ENCODE measurements at regions not wholly inside any gene's neighbourhood (a gene's known extent, or its start where the extent isn't known, plus 50 kb on each side); places are given as distances from the start of the nearest gene placed in this dataset.

DNA sequence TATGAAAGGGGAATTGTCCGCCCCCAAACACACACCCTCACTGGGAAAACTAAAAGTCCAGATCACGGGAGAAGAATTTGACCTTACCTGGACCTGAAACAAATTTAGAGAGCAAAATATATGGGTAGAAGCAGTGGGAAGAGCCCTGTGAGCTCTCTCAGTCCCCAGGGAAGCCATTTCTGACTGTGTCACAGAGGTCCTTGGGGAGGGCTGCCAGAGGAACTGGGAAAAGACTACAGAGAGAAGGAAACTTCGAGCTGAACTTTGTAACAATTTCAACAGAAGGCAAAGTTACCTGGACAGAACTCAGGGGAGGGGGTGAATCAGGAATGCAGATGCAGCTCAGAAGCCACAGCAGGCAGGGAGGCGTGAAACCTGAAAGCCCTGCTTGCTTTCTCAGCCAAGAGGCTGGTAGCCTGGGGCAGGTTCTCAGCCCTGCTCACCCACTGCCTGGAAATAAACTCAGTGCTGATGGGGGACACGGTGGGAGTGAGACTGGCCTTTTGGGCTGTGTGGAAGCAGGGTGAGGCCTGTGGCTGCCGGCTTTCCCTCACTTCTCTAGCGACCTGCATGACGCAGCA is 163.8 kb downstream of the TMEM200A start:
- no peaks in the 10 kb centered on the region for H4K20me1 ChIP-seq (replicated peaks; ENCODE audit: control insufficient read depth, extremely low read depth, insufficient read depth, low read length)
- CTCF ChIA-PET, result no interaction called here
- no peak overlapping the region for H3K9ac ChIP-seq (replicated peaks; ENCODE audit: extremely low read depth, insufficient read depth, low read length)
- no peak overlapping the region for H2AFZ ChIP-seq (ENCODE audit: low read depth, low read length)
- H3K4me3 ChIP-seq (replicated peaks in 1 of 3; ENCODE audit: insufficient read depth in 1 of 3, low read depth in 1 of 3, low read length in 3 of 3), result no peak overlapping the region
- DNase-seq (ENCODE audit: low read depth, low spot score) (no peak), FAIRE-seq (no peak)
- BruUV-seq (replicated peaks), result no TSS peak
- no peaks in the 10 kb centered on the region for H3K27me3 ChIP-seq (ENCODE audit: control insufficient read depth in 2 of 2, insufficient read depth in 2 of 2, low read length in 2 of 2)
- no peaks in the 10 kb centered on the region for H3K9me3 ChIP-seq (replicated peaks; ENCODE audit: control insufficient read depth, insufficient read depth, low read length)
- no peaks in the 10 kb centered on the region for H3K79me2 ChIP-seq (ENCODE audit: control insufficient read depth, insufficient read depth, low read length)
- POLR2A ChIA-PET, result no interaction called here
- intact Hi-C loops (cut with micrococcal nuclease) (no loop called here), dilution Hi-C loops (cut with MboI; ENCODE audit: extremely low pct_ligation_motif_present, low sequenced_read_pairs) (no loop called here)
- TF ChIP-seq POLR2A (IDR thresholded peaks at IDR 0.05; ENCODE audit: low read depth, low read length) (no peak), FOS (IDR thresholded peaks at IDR 0.05; ENCODE audit: borderline replicate concordance, insufficient read depth, low read length) (no peak), JUN (IDR thresholded peaks at IDR 0.05; ENCODE audit: borderline replicate concordance, insufficient read depth, insufficient read length, low read depth) (no peak), MYC (IDR thresholded peaks at IDR 0.05; ENCODE audit: low read depth, low read length) (no peak), POLR2AphosphoS5 (IDR thresholded peaks at IDR 0.05; ENCODE audit: insufficient read depth, low read depth, low read length) (no peak), EZH2 (IDR thresholded peaks at IDR 0.05; ENCODE audit: borderline replicate concordance, low read depth, low read length, severe bottlenecking) (no peak), GATA2 (IDR thresholded peaks at IDR 0.05; ENCODE audit: insufficient read depth, insufficient read length, low read depth, low read length) (no peak)
- TF ChIP-seq, protein P1, sequence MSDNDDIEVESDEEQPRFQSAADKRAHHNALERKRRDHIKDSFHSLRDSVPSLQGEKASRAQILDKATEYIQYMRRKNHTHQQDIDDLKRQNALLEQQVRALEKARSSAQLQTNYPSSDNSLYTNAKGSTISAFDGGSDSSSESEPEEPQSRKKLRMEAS (IDR thresholded peaks at IDR 0.05; ENCODE audit: insufficient read depth, insufficient read length), result no peak
- TF ChIP-seq, protein P2, sequence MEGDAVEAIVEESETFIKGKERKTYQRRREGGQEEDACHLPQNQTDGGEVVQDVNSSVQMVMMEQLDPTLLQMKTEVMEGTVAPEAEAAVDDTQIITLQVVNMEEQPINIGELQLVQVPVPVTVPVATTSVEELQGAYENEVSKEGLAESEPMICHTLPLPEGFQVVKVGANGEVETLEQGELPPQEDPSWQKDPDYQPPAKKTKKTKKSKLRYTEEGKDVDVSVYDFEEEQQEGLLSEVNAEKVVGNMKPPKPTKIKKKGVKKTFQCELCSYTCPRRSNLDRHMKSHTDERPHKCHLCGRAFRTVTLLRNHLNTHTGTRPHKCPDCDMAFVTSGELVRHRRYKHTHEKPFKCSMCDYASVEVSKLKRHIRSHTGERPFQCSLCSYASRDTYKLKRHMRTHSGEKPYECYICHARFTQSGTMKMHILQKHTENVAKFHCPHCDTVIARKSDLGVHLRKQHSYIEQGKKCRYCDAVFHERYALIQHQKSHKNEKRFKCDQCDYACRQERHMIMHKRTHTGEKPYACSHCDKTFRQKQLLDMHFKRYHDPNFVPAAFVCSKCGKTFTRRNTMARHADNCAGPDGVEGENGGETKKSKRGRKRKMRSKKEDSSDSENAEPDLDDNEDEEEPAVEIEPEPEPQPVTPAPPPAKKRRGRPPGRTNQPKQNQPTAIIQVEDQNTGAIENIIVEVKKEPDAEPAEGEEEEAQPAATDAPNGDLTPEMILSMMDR (IDR thresholded peaks at IDR 0.05; ENCODE audit: extremely low read depth in 1 of 2, insufficient read depth in 1 of 2, low read depth in 1 of 2, low read length in 2 of 2), result no peak
- H3K9me1 ChIP-seq (replicated peaks; ENCODE audit: control insufficient read depth, extremely low read depth, insufficient read depth, low read length), result no peaks in the 10 kb centered on the region
- H3K4me1 ChIP-seq (ENCODE audit: control insufficient read depth, extremely low read depth, insufficient read depth, low read length), result no peaks in the 10 kb centered on the region
- no peak overlapping the region for H3K27ac ChIP-seq (ENCODE audit: insufficient read depth, low read depth, low read length)
- H3K4me2 ChIP-seq (ENCODE audit: insufficient read depth, low read length), result no peak overlapping the region
- no peaks in the 10 kb centered on the region for H3K36me3 ChIP-seq (ENCODE audit: control insufficient read depth in 2 of 2, extremely low read depth in 1 of 2, insufficient read depth in 2 of 2, low read length in 2 of 2)

Measured in endothelial cell of umbilical vein (primary cell).